ENCODE measurements at regions not wholly inside any gene's neighbourhood (a gene's known extent, or its start where the extent isn't known, plus 50 kb on each side); places are given as distances from the start of the nearest gene placed in this dataset.

GRCh38 chr15:60137711-60138396 lies 133.7 kb downstream of the FOXB1 start:
- Mint-ChIP-seq H3K27ac (peak overlapping the region in 1 of 3 experiments; percentile 76; a peak in 2 of 7 replicates), H3K9me3 (no peaks in the 10 kb centered on the region), H3K4me3 (no peak overlapping the region), H3K4me1 (peaks cover 20 to 22% of the 10 kb centered on the region in 2 experiments), H3K27me3 (ENCODE audit: low read depth) (peaks cover 1% of the 10 kb centered on the region; the same call in 1 of the 2 replicates), H3K36me3 (ENCODE audit: insufficient read depth in 1 of 3, low read depth in 3 of 3) (no peaks in the 10 kb centered on the region)
- no peak overlapping the region for H2BK5ac ChIP-seq (ENCODE audit: insufficient read length, low read length)
- no peak overlapping the region for H3K56ac ChIP-seq (ENCODE audit: insufficient read length, low read depth, low read length)
- H2AK5ac ChIP-seq (ENCODE audit: insufficient read length, low read length): no peak overlapping the region
- no peak overlapping the region for H2BK120ac ChIP-seq (ENCODE audit: low read depth, low read length, poor library complexity, severe bottlenecking)
- no peak overlapping the region for H3K9ac ChIP-seq (ENCODE audit: extremely low read depth, insufficient read length, low read length)
- no peak for TF ChIP-seq CTCF (conservative IDR thresholded peaks at IDR 0.05)
- H3K4ac ChIP-seq (ENCODE audit: low read depth, low read length): no peak overlapping the region
- H3K23ac ChIP-seq (ENCODE audit: insufficient read length, low read depth, low read length): no peak overlapping the region
- no peak overlapping the region for H2BK12ac ChIP-seq (ENCODE audit: insufficient read length, low read depth, low read length)
- no peak for DNase-seq
- H3K14ac ChIP-seq (ENCODE audit: insufficient read depth, low read length): no peak overlapping the region
- H2AFZ ChIP-seq (ENCODE audit: low read length): no peak overlapping the region
- no CpG with 5 or more reads among the region's 5 CpGs for WGBS (ENCODE audit: extremely low coverage, insufficient read length, low lambda C conversion rate)
- no peaks in the 10 kb centered on the region; the same call in 1 of the 2 replicates for H3K4me1 ChIP-seq (ENCODE audit: insufficient read depth, low read length)
- H3T11ph ChIP-seq (ENCODE audit: low read length): no peak overlapping the region
- no peaks in the 10 kb centered on the region for H3K79me2 ChIP-seq (ENCODE audit: insufficient read depth, low read length)
- H4K5ac ChIP-seq (ENCODE audit: insufficient read length, low read depth, low read length): no peak overlapping the region
- no peak overlapping the region for H3K4me2 ChIP-seq (ENCODE audit: insufficient read depth, insufficient read length, low read length)
- no peak overlapping the region for H2BK15ac ChIP-seq (ENCODE audit: low read depth, low read length)
- no peaks in the 10 kb centered on the region for H3K27me3 ChIP-seq (ENCODE audit: insufficient read depth, low read length)
- H4K91ac ChIP-seq (ENCODE audit: insufficient read length, low read depth, low read length): no peak overlapping the region
- H2BK20ac ChIP-seq (ENCODE audit: low read depth, low read length, poor library complexity, severe bottlenecking): no peak overlapping the region
- no peaks in the 10 kb centered on the region for H3K23me2 ChIP-seq (ENCODE audit: insufficient read length, low read depth, low read length, poor library complexity, severe bottlenecking)
- H4K8ac ChIP-seq (replicated peaks; ENCODE audit: insufficient read length, low read depth, low read length): no peak overlapping the region
- no peaks in the 10 kb centered on the region for H3K9me3 ChIP-seq (ENCODE audit: control insufficient read depth, low read depth, low read length)
- H3K18ac ChIP-seq (ENCODE audit: insufficient read length, low read depth, low read length): no peak overlapping the region
- no peaks in the 10 kb centered on the region for H3K79me1 ChIP-seq (ENCODE audit: insufficient read depth, low read depth, low read length, poor library complexity, severe bottlenecking)
- H3K27ac ChIP-seq (ENCODE audit: insufficient read length, low read depth, low read length): no peak overlapping the region
- no peaks in the 10 kb centered on the region for H4K20me1 ChIP-seq (ENCODE audit: control insufficient read depth, insufficient read depth, insufficient read length)

Measured in H9 (cell line).